Thymus (tissue), 11 donors: ENCODE measurements at regions not wholly inside any gene's neighbourhood (a gene's known extent, or its start where the extent isn't known, plus 50 kb on each side); places are given as distances from the start of the nearest gene placed in this dataset.

Experiments
- DNase-seq, 9 donors: peaks; one replicate each; pipeline ENCODE4 v3.0.0-alpha.2; 2013; ENCODE audit warnings: low spot score in 9 of 9, low read depth in 6 of 9, missing footprints in 1 of 9
- H3K27ac ChIP-seq, 2 donors: one replicate each; pipeline ENCODE4 v1.5.1; 2013; ENCODE audit warnings: control low read depth in 1 of 2, low read depth in 1 of 2, low read length in 1 of 2, mild to moderate bottlenecking in 1 of 2, moderate library complexity in 1 of 2
- H3K27me3 ChIP-seq, 2 donors: one replicate each; pipeline ENCODE4 v1.5.1; 2013; ENCODE audit warnings: low read length in 1 of 2; ENCODE audit not compliant: control insufficient read depth in 2 of 2, insufficient read depth in 1 of 2
- H3K36me3 ChIP-seq, 2 donors: one replicate each; pipeline ENCODE4 v1.5.1; 2013; ENCODE audit warnings: low read length in 1 of 2, mild to moderate bottlenecking in 1 of 2, moderate library complexity in 1 of 2; ENCODE audit not compliant: control insufficient read depth in 2 of 2, insufficient read depth in 2 of 2
- H3K4me1 ChIP-seq, 2 donors: one replicate each; pipeline ENCODE4 v1.5.1; 2013; ENCODE audit warnings: low read length in 2 of 2; ENCODE audit not compliant: control insufficient read depth in 2 of 2, insufficient read depth in 2 of 2
- H3K4me3 ChIP-seq, 2 donors: one replicate each; pipeline ENCODE4 v1.5.1; 2013; ENCODE audit warnings: low read length in 2 of 2, control low read depth in 1 of 2, mild to moderate bottlenecking in 1 of 2
- H3K9me3 ChIP-seq, 2 donors: one replicate each; pipeline ENCODE4 v1.5.1; 2013; ENCODE audit warnings: low read length in 1 of 2, mild to moderate bottlenecking in 1 of 2; ENCODE audit not compliant: control insufficient read depth in 2 of 2, insufficient read depth in 1 of 2
- WGBS: extraction: QIAGEN DNeasy Blood & Tissue Kit; methylation state at CpG from one replicate; pipeline ENCODE4 v1.1.7; 2013; 5-methylcytosine and 5-hydroxymethylcytosine counted together
- donor health status: healthy.

DNA sequence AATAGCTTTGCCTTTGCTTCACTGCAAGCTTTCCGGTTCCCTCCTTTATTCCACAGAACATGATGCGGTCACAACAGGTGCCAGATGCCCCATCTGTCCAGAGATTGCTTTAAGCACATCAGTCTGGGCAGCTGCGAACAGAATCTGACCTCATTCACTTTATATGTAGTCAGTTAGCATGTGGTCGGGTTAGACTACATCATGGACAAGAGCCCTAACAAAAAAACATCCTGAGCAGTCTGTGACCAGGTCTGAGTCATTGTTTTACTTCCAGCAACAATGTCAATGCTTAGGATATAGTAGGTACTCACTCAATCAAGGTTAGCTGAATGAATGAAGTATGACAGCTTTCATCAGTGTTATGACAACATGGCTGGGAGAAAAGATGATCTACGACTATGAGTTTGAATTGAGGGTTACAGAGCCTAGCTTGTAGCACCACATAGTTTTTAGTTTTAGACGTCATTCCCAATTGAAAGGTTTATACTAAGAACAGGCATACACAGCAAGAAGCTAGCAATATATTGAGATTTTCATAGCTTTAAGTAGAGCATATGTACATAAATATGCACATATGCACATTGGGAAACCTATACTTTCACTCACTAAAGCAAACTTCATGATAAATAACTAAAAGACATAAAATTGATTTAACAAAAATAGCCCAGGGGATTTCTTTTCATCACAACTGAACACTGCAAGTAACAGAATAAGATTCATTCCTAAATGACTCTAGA lies 64.2 kb upstream of the TMCC3 start:
- WGBS, result 88% methylated on average over 6 of the region's 6 CpGs
- no peaks in the 10 kb centered on the region for H3K27me3 ChIP-seq
- H3K4me1 ChIP-seq, result no peaks in the 10 kb centered on the region
- no peak overlapping the region for H3K27ac ChIP-seq
- no peaks in the 10 kb centered on the region for H3K9me3 ChIP-seq
- no peak for DNase-seq
- H3K36me3 ChIP-seq, result no peaks in the 10 kb centered on the region
- no peak overlapping the region for H3K4me3 ChIP-seq

DNA sequence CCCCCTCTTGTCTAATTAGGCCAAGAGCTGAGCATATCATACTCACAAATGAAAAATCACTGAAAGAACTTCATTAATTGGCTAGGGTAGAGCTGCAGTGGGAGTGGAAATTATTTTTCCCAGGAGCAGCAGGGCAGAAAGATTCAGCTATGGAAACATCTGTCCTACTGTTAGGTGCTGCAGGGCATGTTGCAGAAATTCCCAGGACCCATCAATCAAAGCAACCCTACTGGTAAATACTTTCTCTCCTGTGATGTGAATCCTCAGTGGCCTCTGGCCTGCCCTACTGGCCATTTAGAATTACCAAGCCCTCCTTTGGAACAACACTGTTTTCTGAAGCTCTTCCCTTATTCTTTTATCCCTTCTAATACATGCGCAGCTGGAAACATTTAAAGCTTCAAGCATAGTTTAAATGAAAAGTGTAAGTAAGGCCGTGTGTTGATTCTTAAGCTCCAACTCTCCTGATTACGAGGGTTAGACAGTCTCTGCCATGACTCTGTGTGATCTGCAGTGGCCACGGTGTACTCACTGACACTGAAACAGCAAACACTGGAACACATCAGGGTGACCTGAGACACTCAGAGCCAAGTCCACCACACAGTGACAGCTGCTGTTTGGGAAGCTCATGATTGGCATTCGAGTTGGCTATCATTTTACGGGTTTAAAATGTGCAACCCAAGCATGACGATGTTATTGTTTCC lies 62.6 kb upstream of the TMCC3 start:
- no peaks in the 10 kb centered on the region for H3K27me3 ChIP-seq
- no peaks in the 10 kb centered on the region for H3K9me3 ChIP-seq
- no peaks in the 10 kb centered on the region for H3K4me1 ChIP-seq
- no peak overlapping the region for H3K27ac ChIP-seq
- 94% methylated on average over 7 of the region's 7 CpGs for whole genome bisulfite sequencing
- H3K4me3 ChIP-seq, result no peak overlapping the region
- DNase-seq, result no peak
- no peaks in the 10 kb centered on the region for H3K36me3 ChIP-seq

DNA sequence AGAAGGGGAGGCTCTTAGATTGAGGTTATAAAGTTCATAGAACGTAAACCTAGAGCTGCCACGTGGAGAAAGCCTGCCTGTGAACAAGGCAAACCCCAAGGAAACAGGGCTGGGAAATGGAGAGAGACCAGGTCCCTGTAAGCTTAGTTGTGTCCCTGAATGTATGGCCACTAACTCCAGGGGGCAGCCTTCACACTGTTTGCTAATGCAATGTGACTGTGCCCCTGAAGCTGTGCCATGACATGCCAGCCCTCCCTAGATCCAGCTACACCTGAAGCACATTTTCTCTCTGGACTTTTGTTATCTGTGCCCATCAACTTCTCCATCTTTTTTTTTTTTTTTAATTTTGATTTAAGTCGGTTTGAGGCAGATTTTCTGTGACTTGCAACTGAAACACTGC lies 60.6 kb upstream of the TMCC3 start:
- WGBS, result 76% methylated on average over 3 of the region's 3 CpGs

DNA sequence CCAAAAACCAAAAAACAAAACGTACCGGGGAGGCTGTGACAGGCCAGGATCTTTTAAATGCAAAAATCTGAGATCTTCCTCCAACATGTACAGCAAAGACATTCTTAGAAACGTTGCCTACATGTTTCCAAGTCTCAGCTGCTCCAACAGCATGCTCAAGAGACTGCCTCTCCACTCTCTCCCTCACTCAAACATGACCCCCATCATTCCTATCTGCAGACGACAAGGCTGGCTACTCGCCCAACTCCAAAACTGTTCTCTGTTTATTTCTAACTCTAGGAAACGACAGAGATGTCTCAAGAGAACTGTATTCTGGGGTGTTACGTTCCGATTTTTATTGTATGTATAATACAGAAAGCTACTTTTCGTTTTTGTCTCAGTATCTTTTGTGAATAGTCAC lies 57.5 kb upstream of the TMCC3 start:
- no peaks in the 10 kb centered on the region for H3K36me3 ChIP-seq
- peaks cover 0 to 5% of the 10 kb centered on the region in 2 donors for H3K4me1 ChIP-seq
- DNase-seq, result no peak
- 92% methylated on average over 9 of the region's 9 CpGs for WGBS
- no peaks in the 10 kb centered on the region for H3K9me3 ChIP-seq
- no peak overlapping the region for H3K27ac ChIP-seq
- no peaks in the 10 kb centered on the region for H3K27me3 ChIP-seq
- H3K4me3 ChIP-seq, result no peak overlapping the region

More for the DNA sequence above, 60.6 kb upstream of the TMCC3 start:
- H3K4me3 ChIP-seq, result no peak overlapping the region
- H3K9me3 ChIP-seq, result no peaks in the 10 kb centered on the region
- H3K36me3 ChIP-seq, result no peaks in the 10 kb centered on the region
- H3K4me1 ChIP-seq, result peaks cover 0 to 2% of the 10 kb centered on the region in 2 donors
- H3K27ac ChIP-seq, result no peak overlapping the region
- H3K27me3 ChIP-seq, result no peaks in the 10 kb centered on the region
- peak in 7 of 9 donors; percentile 3 to 50 (median 12) for DNase-seq

DNA sequence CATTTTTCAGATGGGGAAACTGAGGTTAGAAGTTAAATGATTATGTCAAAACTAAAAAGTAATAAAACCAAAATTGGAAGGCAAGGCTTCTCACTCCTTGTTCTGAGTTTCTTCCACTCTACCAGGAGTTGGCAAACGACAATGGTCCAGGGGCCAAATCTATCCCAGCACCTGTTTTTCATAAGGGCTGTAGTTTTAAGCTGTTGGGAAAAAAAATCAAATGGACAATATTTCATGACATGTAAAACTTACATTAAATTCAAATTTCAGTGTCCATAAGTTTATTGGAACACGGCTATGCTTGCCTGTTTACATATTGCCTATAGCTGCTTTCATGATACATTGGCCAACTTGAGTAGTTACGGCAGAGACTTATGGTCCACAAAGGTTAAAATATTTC lies 56.7 kb upstream of the TMCC3 start:
- peaks cover 0 to 5% of the 10 kb centered on the region in 2 donors for H3K4me1 ChIP-seq
- 80% methylated on average over 3 of the region's 3 CpGs for WGBS
- no peaks in the 10 kb centered on the region for H3K9me3 ChIP-seq
- H3K27ac ChIP-seq, result no peak overlapping the region
- DNase-seq, result no peak
- no peaks in the 10 kb centered on the region for H3K27me3 ChIP-seq
- no peak overlapping the region for H3K4me3 ChIP-seq
- H3K36me3 ChIP-seq, result no peaks in the 10 kb centered on the region

DNA sequence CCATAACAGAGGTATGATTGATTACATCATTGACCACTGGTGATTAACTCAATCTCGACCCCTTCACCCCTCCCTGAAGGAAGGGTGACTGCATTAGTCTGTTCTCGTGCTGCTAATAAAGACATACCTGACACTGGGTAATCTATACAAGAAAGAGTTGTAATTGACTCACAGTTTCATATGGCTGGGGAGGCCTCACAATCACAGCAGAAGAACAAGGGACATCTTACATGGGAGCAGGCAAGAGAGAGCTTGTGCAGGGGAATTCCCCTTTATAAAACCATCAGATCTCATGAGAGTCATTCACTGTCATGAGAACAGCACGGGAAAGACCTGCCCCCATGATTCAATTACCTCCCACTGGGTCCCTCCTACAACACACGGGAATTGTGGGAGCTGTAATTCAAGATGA lies 55.9 kb upstream of the TMCC3 start:
- no peaks in the 10 kb centered on the region for H3K36me3 ChIP-seq
- H3K27ac ChIP-seq, result no peak overlapping the region
- no peaks in the 10 kb centered on the region for H3K9me3 ChIP-seq
- no peak for DNase-seq
- WGBS, result 66% methylated on average over 4 of the region's 4 CpGs
- H3K27me3 ChIP-seq, result no peaks in the 10 kb centered on the region
- no peak overlapping the region for H3K4me3 ChIP-seq
- H3K4me1 ChIP-seq, result peaks cover 0 to 5% of the 10 kb centered on the region in 2 donors

DNA sequence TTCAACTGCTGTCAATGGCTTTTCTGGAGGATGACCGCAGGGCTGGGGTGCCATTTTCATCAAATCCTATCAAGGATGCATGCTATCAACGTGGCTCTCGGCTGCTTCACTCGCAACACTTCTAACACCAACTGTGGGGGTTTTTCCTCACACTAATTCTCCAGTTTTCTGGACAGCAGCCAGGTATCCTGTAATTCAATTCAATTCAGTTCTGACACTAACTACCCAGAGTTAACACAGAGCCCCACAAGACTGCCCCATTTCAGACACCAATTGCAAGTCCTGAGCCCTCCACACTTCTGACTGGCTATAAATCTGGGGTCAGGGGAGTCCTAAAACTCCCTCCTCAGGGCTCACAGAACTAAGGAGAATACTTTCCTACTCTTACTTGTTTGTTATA lies 55.3 kb upstream of the TMCC3 start:
- no peak overlapping the region for H3K4me3 ChIP-seq
- DNase-seq, result no peak
- WGBS, result 98% methylated on average over 4 of the region's 4 CpGs

DNA sequence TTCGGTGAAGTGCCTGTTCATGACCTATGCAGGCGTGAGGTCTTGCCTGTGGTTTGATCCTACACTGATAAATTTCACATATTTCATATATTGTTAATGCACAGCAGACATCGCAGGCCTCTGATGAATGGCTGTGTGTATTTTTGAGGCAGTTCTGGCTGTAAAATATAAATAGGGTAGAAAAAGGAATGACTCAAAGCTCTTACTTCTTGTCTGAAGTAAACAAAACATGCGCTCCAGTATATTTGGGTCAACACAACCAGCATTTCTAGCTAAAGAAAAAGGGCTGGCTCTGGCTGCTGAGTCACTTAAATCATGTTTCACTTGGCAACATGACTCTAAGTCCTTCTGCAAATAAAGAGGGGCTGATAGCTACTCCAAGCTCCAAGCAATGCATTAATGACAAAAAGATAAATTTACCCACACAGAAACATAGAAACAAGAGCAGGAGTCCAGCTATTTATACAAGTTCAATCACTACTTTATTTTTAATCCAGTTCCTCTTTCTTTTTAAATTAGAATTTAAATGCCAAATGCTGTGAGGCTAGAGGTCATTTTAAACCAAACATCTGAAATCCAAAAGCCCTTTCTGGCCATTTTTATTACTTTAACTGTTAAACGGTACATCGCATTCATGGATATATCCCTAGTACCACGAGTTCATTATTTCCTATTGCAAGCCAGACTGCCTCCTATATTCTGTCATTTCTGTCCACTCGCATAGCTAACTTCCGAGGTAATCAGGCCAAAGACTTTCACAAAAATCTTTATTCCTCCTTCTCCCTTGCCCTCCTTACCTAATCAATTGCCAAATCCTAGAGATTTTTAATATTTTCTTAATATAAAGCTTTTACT lies 54.3 kb upstream of the TMCC3 start:
- Histone ChIP-seq H3K36me3 (no peaks in the 10 kb centered on the region), H3K9me3 (no peaks in the 10 kb centered on the region), H3K4me1 (peaks cover 0 to 5% of the 10 kb centered on the region in 2 donors), H3K27me3 (no peaks in the 10 kb centered on the region), H3K4me3 (no peak overlapping the region), H3K27ac (no peak overlapping the region)
- DNase-seq, result no peak
- WGBS, result 83% methylated on average over 9 of the region's 9 CpGs

More for the DNA sequence above, 55.3 kb upstream of the TMCC3 start:
- Histone ChIP-seq H3K27ac (no peak overlapping the region), H3K27me3 (no peaks in the 10 kb centered on the region), H3K9me3 (no peaks in the 10 kb centered on the region), H3K36me3 (no peaks in the 10 kb centered on the region), H3K4me1 (peaks cover 0 to 5% of the 10 kb centered on the region in 2 donors)

DNA sequence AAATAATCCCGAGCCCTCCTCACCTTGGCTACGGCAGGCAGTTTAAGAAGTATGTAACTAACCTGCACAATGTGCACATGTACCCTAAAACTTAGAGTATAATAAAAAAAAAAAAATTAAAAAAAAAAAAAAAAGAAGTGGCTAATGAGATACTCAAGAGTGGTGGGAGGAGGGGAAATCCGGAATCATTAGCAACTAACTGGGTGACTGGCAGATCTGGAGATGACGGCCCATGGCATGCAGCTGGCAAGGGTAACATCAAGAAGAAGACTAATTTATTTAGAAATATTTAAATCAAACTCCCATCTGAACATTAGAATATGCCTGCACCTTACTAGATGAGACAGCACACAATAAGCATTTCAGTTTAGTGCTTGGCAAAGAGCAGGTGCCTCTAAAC lies 52.3 kb upstream of the TMCC3 start:
- Histone ChIP-seq H3K9me3 (no peaks in the 10 kb centered on the region), H3K4me3 (no peak overlapping the region), H3K36me3 (no peaks in the 10 kb centered on the region), H3K27ac (no peak overlapping the region), H3K27me3 (no peaks in the 10 kb centered on the region), H3K4me1 (peaks cover 0 to 5% of the 10 kb centered on the region in 2 donors)
- 86% methylated on average over 4 of the region's 4 CpGs for WGBS
- DNase-seq, result no peak
